ENCODE measurements at regions not wholly inside any gene's neighbourhood (a gene's known extent, or its start where the extent isn't known, plus 50 kb on each side); places are given as distances from the start of the nearest gene placed in this dataset.

DNA sequence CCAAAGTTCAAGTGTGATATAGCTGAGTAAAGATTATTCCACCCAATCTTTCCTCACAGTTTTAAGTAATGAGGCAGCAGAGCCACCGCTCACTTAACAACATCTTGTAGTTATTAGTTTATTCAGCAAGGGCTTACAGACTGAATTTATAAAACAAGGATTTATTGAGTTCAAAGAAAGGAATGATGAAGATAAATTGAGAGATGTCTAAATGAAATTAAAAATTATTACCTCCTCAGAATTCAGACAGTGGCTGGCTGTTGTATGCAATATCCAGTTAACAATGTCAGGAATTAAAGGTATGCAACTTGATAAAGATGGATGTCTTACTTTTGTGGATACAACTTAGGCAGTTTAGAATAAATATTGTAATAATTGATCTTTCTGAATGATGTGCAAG is 927.3 kb upstream of the CDH2 start (continued):
- TF ChIP-seq LBX2 (CRISPR knock-in tag; IDR thresholded peaks at IDR 0.05; ENCODE audit: borderline replicate concordance): no peak

- no peaks in the 10 kb centered on the region for H3K79me2 ChIP-seq (ENCODE audit: insufficient read depth, low read length)
- no peak for DNase-seq (ENCODE audit: low spot score)
- 14% methylated on average over 8 of the region's 8 CpGs for WGBS (ENCODE audit: low lambda C conversion rate)
- no peak overlapping the region for H3K27ac ChIP-seq (ENCODE audit: extremely low read length, insufficient read depth, low read length)
- H3K4me3 ChIP-seq (replicated peaks in 1 of 3; ENCODE audit: insufficient read depth in 1 of 3, low read depth in 2 of 3, low read length in 3 of 3): no peak overlapping the region
- in situ Hi-C loops (cut with HindIII; ENCODE audit: extremely low pct_ligation_motif_present, low pct_unique_long_range_greater_than_20kb): no loop called here
- no TSS peak for BruUV-seq (replicated peaks)
- no peak for ATAC-seq
- FAIRE-seq: no peak
- CTCF ChIA-PET (ENCODE audit: low intra/inter-chr PET ratio, low total read pairs): no interaction called here
- no peak overlapping the region for H3K9ac ChIP-seq (ENCODE audit: insufficient read depth, low read depth, low read length)
- no peaks in the 10 kb centered on the region for H3K9me3 ChIP-seq (ENCODE audit: low read length)
- no peaks in the 10 kb centered on the region for H3K4me1 ChIP-seq (ENCODE audit: insufficient read depth, low read length)
- intact Hi-C loops (cut with micrococcal nuclease; ENCODE audit: unreplicated experiment): no loop called here
- no peaks in the 10 kb centered on the region for H3K36me3 ChIP-seq (replicated peaks in 1 of 2; ENCODE audit: control insufficient read depth in 1 of 2, insufficient read depth in 2 of 2, low read length in 2 of 2)
- no peak overlapping the region for H3K4me2 ChIP-seq (ENCODE audit: low read depth, low read length)
- no peaks in the 10 kb centered on the region for H4K20me1 ChIP-seq (ENCODE audit: insufficient read depth, low read length)
- no peaks in the 10 kb centered on the region for H3K27me3 ChIP-seq (ENCODE audit: control insufficient read depth in 1 of 2, insufficient read depth in 2 of 2, low read length in 2 of 2)
- POLR2A ChIA-PET: no interaction called here
- H2AFZ ChIP-seq (ENCODE audit: low read length): no peak overlapping the region
- TF ChIP-seq ATF7-NPFF (CRISPR knock-in tag; IDR thresholded peaks at IDR 0.05; ENCODE audit: low read depth) (no peak), EHMT2 (IDR thresholded peaks at IDR 0.05; ENCODE audit: borderline replicate concordance, low read depth, low read length) (no peak), ZNF441 (CRISPR knock-in tag; IDR thresholded peaks at IDR 0.05; ENCODE audit: borderline replicate concordance) (no peak), RFXANK (CRISPR knock-in tag; IDR thresholded peaks at IDR 0.05) (no peak), ZNF891 (CRISPR knock-in tag; IDR thresholded peaks at IDR 0.05) (no peak), KMT2B (CRISPR knock-in tag; IDR thresholded peaks at IDR 0.05) (no peak), ZNF567 (CRISPR knock-in tag; IDR thresholded peaks at IDR 0.05; ENCODE audit: borderline replicate concordance) (no peak), ZNF660 (CRISPR knock-in tag; IDR thresholded peaks at IDR 0.05; ENCODE audit: borderline replicate concordance, low read depth) (no peak), SRSF4 (IDR thresholded peaks at IDR 0.05; ENCODE audit: low read depth, low read length, poor library complexity, severe bottlenecking) (no peak), ZNF768 (CRISPR knock-in tag; IDR thresholded peaks at IDR 0.05) (no peak), ZNF883 (CRISPR knock-in tag; IDR thresholded peaks at IDR 0.05; ENCODE audit: not compliant biosample characterization) (no peak)
- TF ChIP-seq, protein P1, sequence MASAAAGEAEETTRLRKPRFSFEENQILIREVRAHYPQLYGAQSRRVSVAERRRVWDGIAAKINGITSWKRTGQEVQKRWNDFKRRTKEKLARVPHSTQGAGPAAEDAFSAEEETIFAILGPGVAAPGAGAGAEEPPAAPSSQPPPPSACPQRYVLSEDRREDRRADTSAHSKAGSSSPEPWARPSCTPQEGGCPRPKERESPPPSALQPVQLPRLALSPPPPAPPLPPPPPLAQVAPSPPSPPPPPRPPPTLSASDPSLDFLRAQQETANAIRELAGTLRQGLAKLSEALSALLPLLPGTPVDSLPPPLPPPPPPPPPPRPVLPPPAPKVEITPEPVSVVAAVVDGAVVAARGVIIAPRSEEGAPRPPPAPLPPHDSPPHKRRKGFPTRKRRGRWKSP (CRISPR knock-in tag; IDR thresholded peaks at IDR 0.05): no peak
These were observed 919.3 kb upstream of the CDH2 start for GRCh38 chr18:29096079-29096770.
